Keratinocyte (primary cell): ENCODE measurements at regions not wholly inside any gene's neighbourhood (a gene's known extent, or its start where the extent isn't known, plus 50 kb on each side); places are given as distances from the start of the nearest gene placed in this dataset.

Experiments
- DNase-seq: peaks from one replicate; pipeline ENCODE4 v3.0.0-alpha.2; 2011; ENCODE audit warnings: low read depth, missing footprints, low spot score
- FAIRE-seq: peaks from 2 replicates; lab custom pipeline; 2011; peaks lifted over from hg19 to GRCh38; lab: Jason Lieb, UNC
- H2AFZ ChIP-seq: 2 replicates; pipeline ENCODE4 v1.6.0; 2012; ENCODE audit warnings: low read length, control low read depth, inconsistent platforms; ENCODE audit not compliant: control insufficient read depth
- H3K27ac ChIP-seq: 2 replicates; pipeline ENCODE4 v1.5.1; 2011; ENCODE audit warnings: low read length; ENCODE audit not compliant: control insufficient read depth, insufficient read depth
- H3K27me3 ChIP-seq: 3 replicates; pipeline ENCODE4 v1.6.0; 2011; ENCODE audit warnings: low read length; ENCODE audit not compliant: control insufficient read depth, insufficient read depth; ENCODE audit errors: extremely low read depth
- H3K36me3 ChIP-seq, 2 experiments: 2 replicates in 1 of 2; 3 replicates in 1 of 2; pipeline ENCODE4 v1.5.1; 2011; ENCODE audit warnings: low read length in 2 of 2, mild to moderate bottlenecking in 1 of 2; ENCODE audit not compliant: control insufficient read depth in 2 of 2, insufficient read depth in 2 of 2; ENCODE audit errors: extremely low read depth in 1 of 2
- H3K4me1 ChIP-seq: 3 replicates; pipeline ENCODE4 v1.5.1; 2011; ENCODE audit warnings: low read length; ENCODE audit not compliant: control insufficient read depth, insufficient read depth; ENCODE audit errors: extremely low read depth
- H3K4me2 ChIP-seq: 3 replicates; pipeline ENCODE4 v1.6.0; 2011; ENCODE audit warnings: low read depth, low read length; ENCODE audit not compliant: control insufficient read depth, insufficient read depth; ENCODE audit errors: extremely low read depth
- H3K4me3 ChIP-seq, 3 experiments: fragments of 200-600 bp in 1 of 3; sonication (generic) in 1 of 3; 2 replicates in 2 of 3; 3 replicates in 1 of 3; pipeline ENCODE4 v1.5.1; 2011 to 2016; ENCODE audit warnings: low read length in 3 of 3, mild to moderate bottlenecking in 3 of 3, control low read depth in 2 of 3, inconsistent platforms in 1 of 3, low read depth in 1 of 3, mixed read lengths in 1 of 3, mixed run types in 1 of 3, moderate library complexity in 1 of 3; ENCODE audit not compliant: control insufficient read depth in 2 of 3, insufficient read depth in 2 of 3; ENCODE audit errors: extremely low read depth in 1 of 3
- H3K79me2 ChIP-seq: 2 replicates; pipeline ENCODE4 v1.6.0; 2012; ENCODE audit warnings: low read length; ENCODE audit not compliant: control insufficient read depth, insufficient read depth
- H3K9ac ChIP-seq: 3 replicates; pipeline ENCODE4 v1.6.0; 2011; ENCODE audit warnings: low read length; ENCODE audit not compliant: control insufficient read depth, insufficient read depth; ENCODE audit errors: extremely low read depth
- H3K9me1 ChIP-seq: 3 replicates; pipeline ENCODE4 v1.6.0; 2011; ENCODE audit warnings: low read length; ENCODE audit not compliant: control insufficient read depth, insufficient read depth; ENCODE audit errors: extremely low read depth
- H3K9me3 ChIP-seq: 2 replicates; pipeline ENCODE4 v1.5.1; 2012; ENCODE audit warnings: low read depth, low read length; ENCODE audit not compliant: control insufficient read depth
- H4K20me1 ChIP-seq: 3 replicates; pipeline ENCODE4 v1.6.0; 2011; ENCODE audit warnings: low read length; ENCODE audit not compliant: control insufficient read depth, insufficient read depth; ENCODE audit errors: extremely low read depth
- CTCF ChIP-seq, 3 experiments: IDR thresholded peaks in 1 of 3; conservative IDR thresholded peaks in 1 of 3; optimal IDR thresholded peaks in 1 of 3; 2 replicates in 2 of 3; 3 replicates in 1 of 3; pipeline versions ENCODE3 to v1.5.1; 2011; ENCODE audit warnings: low read length in 3 of 3, mild to moderate bottlenecking in 3 of 3, moderate library complexity in 2 of 3, control low read depth in 1 of 3, inconsistent platforms in 1 of 3; ENCODE audit not compliant: insufficient read depth in 2 of 3; ENCODE audit errors: extremely low read depth in 1 of 3
- EZH2 ChIP-seq: IDR thresholded peaks from one replicate; pipeline ENCODE4 v1.6.1; 2012; ENCODE audit warnings: inconsistent platforms, mild to moderate bottlenecking, low read length, moderate library complexity
- dilution Hi-C: fragments of 300-500 bp; cut with MboI; formaldehyde crosslinking; loops from one replicate; pipeline ENCODE4 v1.7.0; 2020; ENCODE audit warnings: low sequenced_read_pairs; ENCODE audit not compliant: extremely low pct_ligation_motif_present

- Histone ChIP-seq H3K36me3 (no peaks in the 10 kb centered on the region), H3K9me3 (no peaks in the 10 kb centered on the region), H4K20me1 (no peaks in the 10 kb centered on the region), H3K4me1 (no peaks in the 10 kb centered on the region), H2AFZ (no peak overlapping the region), H3K4me3 (no peak overlapping the region), H3K4me2 (no peak overlapping the region), H3K9ac (no peak overlapping the region), H3K27me3 (no peaks in the 10 kb centered on the region), H3K9me1 (no peaks in the 10 kb centered on the region), H3K79me2 (no peaks in the 10 kb centered on the region), H3K27ac (no peak overlapping the region)
- no peak for TF ChIP-seq EZH2
- FAIRE-seq (no peak), DNase-seq (no peak)
- dilution Hi-C loops, result no loop called here
Observed at GRCh38 chr4:107391009-107391629, 328.9 kb downstream of the PAPSS1 start.

DNA sequence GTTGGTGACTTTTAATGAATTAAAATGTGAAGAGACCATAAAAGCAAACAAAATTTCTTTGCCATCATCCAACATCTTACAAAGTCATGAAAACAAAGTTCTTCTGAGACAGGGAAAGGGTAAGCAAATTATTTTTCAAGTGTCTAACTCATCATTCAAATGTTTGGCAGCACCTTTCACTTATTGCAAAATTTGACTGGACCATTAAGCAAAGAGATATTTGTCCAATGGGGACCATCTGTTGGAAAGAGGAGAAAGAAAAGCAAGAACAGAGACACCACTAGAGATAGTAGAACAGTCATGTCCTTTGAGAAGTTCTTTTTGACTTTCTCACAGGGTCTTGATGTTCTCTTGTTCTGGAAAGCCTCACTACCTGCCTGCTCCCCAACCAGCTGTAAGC, 330.1 kb downstream of the PAPSS1 start:
- no peak overlapping the region for H2AFZ ChIP-seq
- DNase-seq, result no peak

More for the DNA sequence above, 330.1 kb downstream of the PAPSS1 start:
- Histone ChIP-seq H3K36me3 (no peaks in the 10 kb centered on the region), H3K9ac (no peak overlapping the region), H3K9me1 (no peaks in the 10 kb centered on the region), H3K9me3 (no peaks in the 10 kb centered on the region), H3K27me3 (no peaks in the 10 kb centered on the region), H3K4me3 (no peak overlapping the region), H3K4me1 (no peaks in the 10 kb centered on the region), H3K79me2 (no peaks in the 10 kb centered on the region), H3K4me2 (no peak overlapping the region), H3K27ac (no peak overlapping the region), H4K20me1 (no peaks in the 10 kb centered on the region)
- FAIRE-seq, result no peak
- TF ChIP-seq EZH2 (no peak), CTCF (optimal IDR thresholded peaks at IDR 0.05 in 1 of 3, IDR thresholded peaks at IDR 0.05 in 1 of 3, conservative IDR thresholded peaks at IDR 0.05 in 1 of 3; ENCODE audit: extremely low read depth in 1 of 3, insufficient read depth in 2 of 3, low read length in 3 of 3) (no peak)
- dilution Hi-C loops, result no loop called here
